Astrocyte (in vitro differentiated cells and primary cell): ENCODE measurements at regions not wholly inside any gene's neighbourhood (a gene's known extent, or its start where the extent isn't known, plus 50 kb on each side); places are given as distances from the start of the nearest gene placed in this dataset.

Experiments
- CTCF ChIP-seq: IDR thresholded peaks from 2 replicates; pipeline ENCODE4 v1.5.1; 2011; ENCODE audit warnings: low read depth, mild to moderate bottlenecking, inconsistent platforms, low read length, moderate library complexity; ENCODE audit not compliant: insufficient read depth
- EZH2 ChIP-seq: IDR thresholded peaks from 2 replicates; pipeline ENCODE4 v1.6.1; 2012; ENCODE audit warnings: mild to moderate bottlenecking, low read length, inconsistent platforms; ENCODE audit not compliant: insufficient read depth

GRCh38 chr5:158320934-158321333, 462.0 kb upstream of the CLINT1 start:
- TF ChIP-seq CTCF (no peak), EZH2 (no peak)
